ENCODE measurements at regions not wholly inside any gene's neighbourhood (a gene's known extent, or its start where the extent isn't known, plus 50 kb on each side); places are given as distances from the start of the nearest gene placed in this dataset.

DNA sequence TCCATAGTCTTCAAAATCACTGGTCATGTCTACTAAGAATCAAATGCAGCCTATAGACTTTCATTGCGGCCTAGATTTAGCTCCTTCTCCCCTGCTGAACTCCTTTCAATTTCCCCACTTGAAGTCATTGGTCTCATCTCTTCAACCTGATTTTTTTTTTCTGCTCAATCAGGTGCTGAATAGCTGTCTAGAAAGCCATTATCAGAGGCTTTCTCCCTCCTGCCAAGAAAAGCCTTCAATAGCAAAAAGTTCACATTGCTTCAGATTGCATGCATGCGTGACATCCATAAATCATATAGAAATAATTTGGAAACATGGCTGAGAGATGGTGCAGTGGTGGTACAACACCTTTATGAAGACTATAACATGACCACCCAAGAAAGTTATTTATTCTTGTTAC is 316.2 kb downstream of the PLK2 start:
- no peak for DNase-seq

DNA sequence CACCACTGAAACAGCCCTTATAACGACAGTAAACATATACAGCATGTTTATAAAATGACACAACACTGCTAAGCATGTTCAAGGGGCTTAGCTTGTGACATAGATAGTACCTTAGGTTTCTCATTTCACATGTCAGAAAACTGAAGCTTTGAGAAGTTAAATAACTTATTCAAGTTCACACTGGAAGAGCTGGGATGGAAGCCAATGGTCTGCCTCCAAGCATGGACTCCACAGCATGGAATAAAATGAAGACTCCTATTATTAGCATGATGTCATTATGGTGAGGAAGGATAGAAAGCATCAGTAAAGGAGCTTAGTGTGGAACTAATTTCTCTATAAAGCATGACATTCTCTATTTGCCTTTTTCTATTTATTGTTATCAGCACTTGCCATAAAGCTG is 316.7 kb downstream of the PLK2 start:
- DNase-seq, result no peak

DNA sequence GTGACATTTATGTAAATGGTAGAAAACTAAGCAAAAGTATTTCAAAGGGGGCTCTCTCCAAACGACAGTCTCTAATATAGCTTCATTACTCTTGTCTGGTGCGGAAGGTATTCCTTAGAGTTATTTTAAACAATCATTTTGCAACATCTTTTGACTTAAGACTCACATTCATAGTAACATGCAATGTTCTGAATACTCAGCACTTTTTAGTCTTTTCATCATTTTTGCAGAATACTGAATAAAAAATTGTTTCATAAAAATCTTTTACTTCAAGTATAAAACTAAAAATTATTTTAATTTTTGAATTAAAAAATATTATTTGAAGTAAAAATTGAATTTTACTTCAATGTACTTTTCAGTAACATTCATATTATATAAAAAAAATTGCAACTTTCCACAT is 321.1 kb downstream of the PLK2 start:
- DNase-seq, result no peak

DNA sequence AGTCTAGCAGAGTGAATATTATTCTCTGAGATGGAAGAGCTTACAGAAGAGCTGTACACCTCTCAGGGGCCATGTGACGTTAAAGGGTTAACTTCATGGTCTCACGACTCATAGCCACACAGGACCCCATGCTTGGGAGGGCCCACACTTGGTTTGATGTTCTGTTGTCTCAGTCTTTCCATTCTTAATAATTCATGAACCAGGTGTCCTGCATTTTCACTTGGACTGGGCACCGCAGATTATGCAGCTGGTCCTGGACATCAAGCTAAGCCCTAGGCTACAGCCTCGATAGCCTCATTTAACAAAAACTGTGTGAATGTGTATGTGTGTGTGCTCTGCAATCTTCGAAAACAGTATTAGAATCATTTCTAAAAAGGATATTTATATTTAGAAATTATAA is 323.5 kb downstream of the PLK2 start:
- DNase-seq, result no peak

DNA sequence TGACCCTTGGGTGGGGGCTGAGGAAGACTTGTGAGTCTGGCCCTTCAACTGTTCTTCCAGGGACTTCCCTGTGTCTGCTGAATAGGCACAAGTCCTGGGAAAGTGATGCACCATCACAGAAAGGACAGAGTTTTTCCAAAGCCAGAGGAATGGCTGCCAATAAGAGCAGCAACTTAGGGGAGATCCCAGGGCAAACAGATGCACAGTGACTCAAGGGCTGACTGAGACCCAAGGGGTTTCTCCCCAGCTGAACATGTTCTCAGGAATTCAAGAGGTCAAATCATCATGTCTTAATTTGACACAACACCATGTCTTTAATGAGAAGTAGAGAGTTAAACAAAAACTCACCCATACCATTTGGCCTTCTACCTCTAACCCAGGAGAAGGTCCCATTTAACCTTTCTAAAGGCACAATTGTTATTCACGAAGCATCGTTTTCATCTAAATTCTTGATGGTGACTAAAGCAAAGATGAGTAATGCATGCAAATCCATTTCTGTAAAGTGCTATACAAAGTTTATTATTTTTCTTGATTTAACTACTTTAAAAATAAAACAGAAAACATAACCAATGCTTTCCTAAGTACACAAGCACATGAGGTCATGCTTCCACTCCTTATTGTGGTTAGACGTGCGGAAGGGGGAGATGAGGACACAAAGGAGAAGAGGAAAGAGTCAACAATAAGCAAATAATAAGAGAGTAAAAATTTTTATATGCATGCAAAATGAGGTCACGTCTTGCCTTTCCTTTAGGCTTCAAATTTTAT is 324.1 kb downstream of the PLK2 start:
- no peak for DNase-seq

DNA sequence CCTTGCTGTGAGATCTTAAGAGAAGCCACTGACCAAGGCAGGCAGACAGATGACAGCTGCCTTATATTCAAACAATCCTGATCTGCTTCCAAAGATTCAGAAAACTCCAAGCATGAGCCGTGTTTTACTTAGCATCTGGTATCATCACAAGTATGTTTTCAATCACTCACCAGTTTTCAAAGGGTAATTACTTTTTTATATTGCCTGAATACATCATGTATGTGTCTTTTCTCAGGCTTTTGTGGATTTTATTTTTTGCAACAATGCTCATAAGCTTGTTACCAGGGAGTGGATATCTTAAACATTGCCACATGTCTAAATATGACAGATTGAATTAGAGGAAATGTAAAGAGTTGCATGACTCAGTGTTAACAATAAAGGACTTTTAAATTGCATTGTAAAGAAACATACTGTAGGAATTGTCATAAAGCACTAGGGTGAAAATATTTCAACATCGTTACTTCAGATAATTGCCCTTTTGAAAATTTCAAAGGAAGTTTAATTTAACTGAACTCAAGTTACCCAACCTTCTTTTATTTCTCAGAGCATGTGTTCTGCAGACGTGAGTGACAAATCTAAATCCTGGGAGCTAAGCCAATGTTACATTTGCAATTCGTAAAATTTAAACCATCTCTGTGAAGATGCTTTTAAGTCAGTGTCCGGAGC is 326.1 kb downstream of the PLK2 start:
- no peak for DNase-seq

DNA sequence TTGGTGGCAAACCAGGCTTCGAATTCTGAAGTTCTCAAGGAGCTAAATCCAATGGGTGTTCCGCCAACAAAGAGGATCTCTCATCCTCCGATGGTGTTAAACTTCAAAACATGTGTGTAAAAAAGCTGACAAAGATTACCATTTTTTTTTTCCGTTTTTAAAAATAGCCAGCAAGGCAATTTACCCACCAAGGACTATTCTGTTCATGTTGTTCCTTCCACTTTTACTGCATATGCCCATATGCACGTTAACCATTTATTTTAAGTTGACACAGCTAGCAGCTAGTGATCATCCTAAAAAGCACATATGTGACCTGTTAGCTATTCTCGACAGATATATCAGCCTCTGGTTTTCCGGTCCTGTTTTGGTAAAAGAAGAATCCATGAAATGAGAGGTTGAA is 326.7 kb downstream of the PLK2 start:
- no peak for DNase-seq

DNA sequence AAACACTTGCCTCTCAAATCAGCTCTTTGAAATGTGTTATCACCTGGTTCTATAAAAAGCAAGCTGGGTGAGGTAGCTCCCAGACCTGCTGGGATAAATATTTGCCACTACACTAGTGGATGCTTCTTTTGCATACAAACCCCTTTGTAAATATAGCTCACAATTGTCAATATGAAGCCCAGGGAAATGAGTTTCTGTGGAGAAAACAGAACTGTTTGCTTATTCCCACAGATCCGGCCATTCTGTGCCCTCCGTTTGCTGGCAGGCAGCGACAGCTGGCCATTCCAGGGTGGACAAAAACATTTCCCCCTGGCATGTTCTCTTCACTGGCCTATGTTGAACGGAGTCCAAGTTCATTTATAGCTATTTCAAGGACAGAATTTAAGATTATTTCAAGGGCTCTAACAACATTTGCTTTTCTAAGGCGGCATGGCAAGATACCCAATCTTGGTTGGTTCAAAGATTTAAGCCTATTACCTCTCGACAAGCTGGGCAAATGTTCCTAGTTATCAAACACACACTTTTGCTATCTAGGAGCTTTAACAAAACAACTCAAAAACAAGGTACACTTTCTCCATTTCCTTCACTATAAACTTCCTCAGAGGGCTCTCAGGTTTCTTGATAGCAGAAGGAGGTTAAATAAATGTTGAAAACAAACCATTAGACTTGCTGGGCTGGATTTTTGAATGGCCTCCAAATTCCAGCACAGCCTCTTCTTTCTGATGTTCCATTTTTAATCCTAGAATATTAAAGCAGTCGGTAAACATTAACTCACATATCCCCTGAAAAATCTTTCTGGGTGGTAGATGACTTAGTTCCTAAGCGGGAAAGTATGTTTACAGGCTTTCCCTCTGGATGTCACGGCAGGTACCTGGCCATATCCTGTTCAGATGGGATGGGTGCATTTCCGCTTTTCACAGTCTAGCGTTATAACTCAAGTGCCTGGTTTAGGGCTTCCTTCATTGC is 332.3 kb downstream of the PLK2 start:
- DNase-seq, result no peak

DNA sequence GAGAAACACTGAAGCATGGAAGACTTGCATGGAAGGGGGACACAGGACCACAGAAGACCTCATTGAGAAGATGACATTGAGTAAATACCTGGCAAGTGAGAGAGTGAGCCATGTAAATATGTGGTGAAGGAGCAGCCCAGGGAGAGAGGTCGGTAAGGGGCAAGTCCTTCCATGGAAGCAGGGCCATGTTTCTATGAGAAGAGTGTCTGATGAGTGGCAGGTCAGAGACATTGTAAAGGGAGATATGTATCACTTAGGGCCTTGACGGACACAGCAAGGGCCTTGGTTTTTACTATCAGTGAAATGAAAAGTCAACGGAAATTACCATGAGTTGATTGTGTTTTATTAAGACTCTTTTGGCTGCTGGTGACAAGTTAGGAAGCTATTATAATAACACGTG is 336.4 kb downstream of the PLK2 start:
- DNase-seq, result no peak

DNA sequence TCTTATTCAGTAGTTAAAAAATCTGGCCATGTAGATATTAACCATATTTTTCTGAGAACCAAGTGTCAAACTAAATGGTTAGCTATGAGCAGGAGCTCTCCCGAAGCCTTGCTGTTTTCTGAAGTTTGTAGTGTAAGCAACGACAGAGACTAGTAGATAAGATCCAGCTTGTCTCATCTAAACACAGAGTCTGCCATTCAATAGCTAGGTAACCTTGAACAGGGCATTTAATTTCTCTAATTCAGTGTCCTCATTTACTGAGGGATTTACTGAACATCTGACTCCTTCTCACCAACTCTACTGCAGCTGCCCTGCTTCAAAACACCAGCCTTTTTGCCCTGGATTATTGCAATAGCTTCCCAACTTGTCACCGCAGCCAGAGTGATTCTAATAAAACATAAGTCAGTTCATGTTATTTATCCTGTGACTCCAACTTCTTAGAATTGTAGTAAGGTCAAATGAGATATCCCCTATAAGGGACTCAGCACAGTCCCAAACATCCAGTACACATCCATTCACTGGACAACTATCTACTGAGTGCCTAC is 337.0 kb downstream of the PLK2 start:
- DNase-seq, result no peak

DNA sequence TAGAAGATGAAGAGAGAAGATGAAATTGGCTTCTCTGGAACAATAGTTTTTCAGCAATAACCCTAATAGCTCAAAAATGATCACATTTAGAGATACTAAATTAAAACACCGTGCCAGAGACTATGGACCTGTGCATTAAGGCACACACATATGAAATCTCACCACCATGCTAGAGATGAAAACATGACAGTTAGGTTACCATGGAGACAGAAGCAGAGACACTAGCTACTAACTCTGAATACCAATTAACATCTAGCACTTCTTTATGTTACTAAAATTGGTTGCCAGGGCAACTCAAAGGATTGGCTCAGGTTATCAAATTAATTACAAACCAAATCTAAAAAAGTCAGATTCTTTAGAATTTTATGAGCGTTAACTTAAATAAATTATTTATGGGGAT is 337.7 kb downstream of the PLK2 start:
- DNase-seq, result no peak

DNA sequence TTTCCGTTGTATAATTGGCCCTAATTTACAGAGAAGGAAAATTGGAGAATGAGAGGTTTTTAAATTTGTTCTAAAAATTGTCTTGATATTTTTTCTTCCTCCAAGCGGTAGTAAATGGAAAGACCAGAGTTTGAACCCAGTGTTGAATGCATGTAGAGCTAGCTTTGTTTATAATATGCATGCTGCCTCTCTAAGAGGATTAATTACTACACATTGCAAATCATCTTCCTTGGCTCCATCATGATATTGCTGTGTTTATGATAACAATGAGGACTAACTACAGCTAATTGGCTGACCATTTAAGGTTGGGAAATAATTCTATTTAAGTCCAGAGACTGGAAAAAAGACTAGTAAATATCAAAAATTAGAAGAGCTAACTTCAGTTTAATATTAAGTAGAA is 338.5 kb downstream of the PLK2 start:
- DNase-seq, result no peak

DNA sequence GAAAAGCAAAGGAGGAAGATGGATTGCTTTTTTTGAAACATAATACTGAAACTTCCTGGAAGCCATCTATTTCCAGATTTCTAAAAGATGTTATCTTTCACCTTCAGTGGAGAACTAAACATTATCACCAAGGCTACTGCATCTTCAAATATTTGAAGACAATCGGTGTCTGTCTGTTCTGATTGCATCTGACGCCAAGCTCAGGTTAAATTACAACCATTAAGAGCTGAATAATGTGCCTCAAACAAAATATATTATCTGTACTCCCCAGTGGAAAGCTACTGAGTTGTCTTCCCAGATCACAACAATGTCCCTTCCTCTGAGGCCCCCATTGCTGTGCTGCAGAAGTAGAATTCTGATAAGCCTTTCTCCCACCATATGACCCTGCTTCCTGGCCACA is 342.3 kb downstream of the PLK2 start:
- DNase-seq, result no peak

DNA sequence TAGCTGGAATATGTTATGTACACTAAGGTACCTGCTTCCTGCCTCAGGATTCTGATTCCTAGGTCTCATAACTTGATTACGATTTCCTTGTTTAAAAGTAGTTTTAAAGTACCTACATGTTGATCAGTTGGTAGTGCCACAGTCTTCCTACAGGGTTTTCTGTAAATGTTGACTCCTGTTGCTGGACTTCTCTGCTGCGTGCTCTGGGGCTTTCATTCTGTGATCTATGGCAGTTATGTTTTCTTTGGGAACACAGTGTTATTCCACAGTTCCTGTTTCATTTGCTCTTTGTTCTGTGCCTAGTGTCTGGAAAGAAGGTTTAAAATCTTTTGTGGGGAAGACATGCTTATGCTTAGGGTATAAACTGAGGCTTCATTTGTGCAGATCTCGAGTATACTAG is 343.5 kb downstream of the PLK2 start:
- DNase-seq, result no peak

DNA sequence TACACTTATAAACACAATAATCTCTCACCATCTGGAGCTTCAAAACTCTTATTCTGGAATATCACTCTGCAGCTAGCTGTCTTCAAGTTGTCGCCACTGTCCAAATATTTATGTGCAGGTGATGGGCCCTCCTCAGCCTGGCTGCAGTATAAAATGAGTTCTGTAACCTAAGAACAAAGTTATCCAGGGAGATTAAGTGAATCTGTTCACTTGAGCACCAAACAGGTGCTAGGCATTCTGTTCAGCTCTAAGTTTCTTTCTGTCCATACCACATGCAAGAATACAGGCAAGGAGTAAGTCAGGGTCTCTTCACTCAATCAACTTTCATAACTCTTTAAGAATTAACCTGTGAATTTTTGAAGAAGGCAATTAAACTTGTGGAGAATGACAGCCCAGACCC is 344.1 kb downstream of the PLK2 start:
- DNase-seq, result no peak

DNA sequence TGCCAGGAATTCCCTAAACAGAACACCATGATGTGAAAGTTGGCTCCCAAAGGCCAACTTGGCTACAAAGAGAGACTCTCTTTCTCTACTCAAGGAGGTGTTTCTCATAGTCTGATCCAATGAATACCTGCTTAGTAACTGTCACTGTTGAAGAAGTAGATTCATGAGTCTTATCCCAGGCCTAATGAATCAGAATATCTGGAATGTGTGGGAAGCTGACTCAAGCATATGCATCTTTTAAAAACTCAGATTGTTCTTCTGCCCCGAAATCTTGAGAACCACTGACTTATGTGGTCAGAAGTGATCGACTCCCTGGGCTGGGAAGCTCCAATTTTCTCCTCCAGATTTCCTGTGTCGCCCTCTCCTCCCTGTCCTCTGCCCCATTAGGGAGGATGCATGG is 345.6 kb downstream of the PLK2 start:
- DNase-seq, result no peak

DNA sequence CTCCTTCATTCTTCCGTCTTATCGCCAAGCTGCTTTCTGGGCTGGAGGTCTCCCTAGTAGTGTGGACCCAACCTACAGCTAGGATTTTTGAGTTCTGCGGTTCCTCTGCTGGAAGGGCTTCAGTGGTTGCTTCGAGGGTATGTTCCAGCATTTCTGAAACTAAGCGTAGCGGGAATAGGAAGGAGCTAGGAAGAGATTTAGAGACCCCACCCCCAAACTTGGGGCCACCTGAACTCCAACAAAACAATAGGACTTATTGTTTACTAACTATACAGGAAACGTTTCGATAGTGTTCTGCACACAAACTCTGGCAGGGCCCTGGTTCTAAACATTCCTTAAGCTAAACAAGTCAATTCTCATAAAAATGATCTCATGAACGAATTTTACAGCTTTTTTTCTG is 346.7 kb downstream of the PLK2 start:
- DNase-seq, result no peak

DNA sequence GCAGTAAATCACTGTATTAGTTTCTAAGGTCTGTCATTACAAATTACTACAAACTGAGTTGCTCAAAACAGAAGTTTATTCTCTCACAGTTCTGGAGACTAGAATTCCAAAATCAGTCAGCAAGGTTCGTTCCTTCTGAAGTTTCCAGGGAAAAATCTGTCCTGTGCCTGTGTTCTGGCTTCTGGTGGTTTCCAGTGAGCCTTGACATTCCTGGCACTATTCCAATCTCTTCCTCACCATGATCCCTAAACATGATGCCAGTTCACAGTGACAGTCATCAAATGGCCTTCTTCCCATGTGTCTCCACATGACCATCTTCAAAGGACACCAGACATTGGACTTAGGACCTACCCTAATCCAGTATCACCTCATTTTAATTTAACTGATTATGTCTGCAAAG is 351.4 kb downstream of the PLK2 start:
- no peak for DNase-seq

DNA sequence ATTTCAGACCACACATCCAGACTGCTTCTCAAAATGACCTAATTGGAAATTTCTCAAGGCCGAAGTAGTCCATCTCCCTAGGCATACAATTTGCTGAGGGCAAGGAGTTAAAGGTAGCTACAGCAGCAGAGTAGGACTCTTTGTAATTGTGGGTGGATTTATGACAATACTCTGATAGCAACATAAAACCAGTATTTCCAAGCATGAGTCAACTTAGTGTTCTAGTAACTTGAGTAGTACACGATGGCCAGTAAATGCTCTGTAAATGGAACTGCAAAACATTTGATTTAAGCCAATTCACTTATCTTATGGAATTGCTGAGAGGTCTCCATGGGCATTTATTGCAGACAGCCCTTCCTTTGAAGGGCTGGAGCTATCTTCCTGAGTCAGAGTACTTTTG is 352.2 kb downstream of the PLK2 start:
- DNase-seq, result no peak

DNA sequence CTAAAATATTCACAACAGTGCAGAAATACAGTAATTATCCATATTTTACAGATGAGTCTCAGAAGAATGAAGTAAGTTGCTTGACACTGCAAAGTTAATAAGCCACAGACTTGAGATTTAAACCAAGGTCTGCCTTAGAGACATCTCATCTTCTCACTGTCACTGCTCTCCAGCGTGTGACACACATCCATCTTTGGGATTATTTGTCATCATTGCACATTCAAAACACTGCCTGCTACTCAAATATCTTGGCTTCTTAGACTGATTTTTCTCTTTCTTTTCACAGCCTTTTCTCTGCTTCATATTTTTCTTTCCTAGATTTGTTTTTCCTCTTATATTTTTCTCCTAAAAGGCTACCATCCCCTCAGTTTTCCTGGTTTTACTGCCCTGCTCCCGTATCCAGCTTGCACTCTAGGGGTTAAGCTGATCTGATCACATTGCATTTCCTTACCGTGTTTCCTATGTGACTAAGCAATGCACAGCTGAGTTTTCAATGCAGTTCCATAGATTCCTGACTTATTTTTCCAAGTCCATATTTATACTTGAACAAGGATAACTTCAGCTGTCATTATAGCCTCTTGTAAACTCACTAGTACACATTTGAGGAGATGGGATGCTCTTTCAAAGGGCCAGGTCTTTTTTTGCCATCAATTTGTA is 353.0 kb downstream of the PLK2 start:
- DNase-seq, result no peak

DNA sequence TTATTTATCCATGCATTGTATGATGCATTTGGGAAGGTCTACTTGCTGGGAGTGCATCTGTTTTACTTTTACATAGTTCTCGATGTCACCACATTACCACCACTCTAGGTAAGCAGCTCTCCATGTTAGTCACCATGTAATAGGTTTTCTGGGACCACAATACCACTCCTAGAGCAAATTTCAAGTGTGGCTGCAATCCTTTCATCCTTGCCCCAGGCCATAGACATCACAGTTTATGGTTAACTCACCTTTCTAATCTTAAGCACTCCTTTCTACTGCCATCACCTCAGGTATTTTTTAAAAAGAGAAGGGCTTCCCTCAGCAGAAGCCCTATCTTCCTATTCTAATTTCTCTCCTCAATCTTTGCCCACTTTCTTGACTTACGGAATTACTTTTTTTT is 354.1 kb downstream of the PLK2 start:
- no peak for DNase-seq

DNA sequence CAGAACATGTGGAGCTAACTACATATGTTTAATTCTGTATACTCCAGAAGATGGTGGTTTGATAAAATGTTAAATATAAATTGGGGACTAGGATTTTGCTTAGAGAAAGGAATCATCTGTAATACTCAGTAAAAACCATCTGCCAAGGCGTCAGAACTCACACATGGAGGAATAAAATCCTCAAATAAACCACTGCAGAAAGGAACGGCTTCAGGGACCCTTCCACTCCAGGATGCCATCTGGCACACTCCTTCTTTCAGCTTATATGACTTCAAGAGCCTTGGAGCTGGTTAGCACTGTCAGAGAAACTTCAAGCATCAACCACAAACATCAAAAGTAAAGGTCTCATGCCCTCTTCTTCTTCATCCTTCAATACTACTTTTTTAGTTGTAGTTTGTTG is 360.6 kb downstream of the PLK2 start:
- DNase-seq, result no peak

DNA sequence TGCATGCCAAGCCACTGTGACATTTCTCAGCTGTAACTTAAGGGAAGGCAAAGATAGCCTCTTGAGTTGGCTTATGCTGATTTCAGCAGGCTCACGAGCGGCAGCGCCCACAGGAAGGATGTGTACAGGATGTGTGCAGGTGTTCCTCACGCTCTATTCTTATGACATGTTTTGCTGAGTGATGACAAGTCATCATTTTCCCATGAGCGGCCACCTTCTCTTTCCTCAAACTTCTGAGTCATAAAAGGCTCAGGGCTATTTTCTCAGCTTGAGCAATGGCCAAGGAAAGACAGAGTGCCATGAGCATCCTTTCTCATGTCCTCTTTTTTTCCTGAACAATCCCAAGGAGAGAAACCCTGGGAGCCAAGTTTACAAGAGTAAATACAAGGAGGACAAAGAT is 365.9 kb downstream of the PLK2 start:
- DNase-seq, result no peak
